Fibroblast of mammary gland (primary cell): ENCODE measurements at regions not wholly inside any gene's neighbourhood (a gene's known extent, or its start where the extent isn't known, plus 50 kb on each side); places are given as distances from the start of the nearest gene placed in this dataset.
"Not testable (repeated sequence)": the region's sequence is repeated elsewhere in the genome, so short reads cannot be mapped to it uniquely, and the experiment has no call there.

ENCODE experiments used
- DNase-seq: peaks from one replicate; pipeline ENCODE4 v3.0.0-alpha.2; 2010; ENCODE audit warnings: low read depth
- H3K4me3 ChIP-seq: 2 replicates; pipeline ENCODE4 v1.5.1; 2011; ENCODE audit warnings: low read depth, mild to moderate bottlenecking, low read length, moderate library complexity; ENCODE audit not compliant: control insufficient read depth
- CTCF ChIP-seq: conservative IDR thresholded peaks from 2 replicates; pipeline ENCODE4 v1.5.1; 2011; ENCODE audit warnings: low read depth, low read length, inconsistent platforms; ENCODE audit not compliant: control insufficient read depth, insufficient read depth

GRCh38 chr3:148551767-148552260, 145.9 kb upstream of the AGTR1 start:
- no peak overlapping the region for H3K4me3 ChIP-seq
- DNase-seq: peak; percentile 74
- TF ChIP-seq CTCF: no peak

- no peak for TF ChIP-seq CTCF
- no peak overlapping the region for H3K4me3 ChIP-seq
- no peak for DNase-seq
Observed at GRCh38 chr3:148554367-148554766, 143.3 kb upstream of the AGTR1 start.

GRCh38 chr3:148556664-148557063, 141.0 kb upstream of the AGTR1 start:
- H3K4me3 ChIP-seq: no peak overlapping the region
- TF ChIP-seq CTCF: no peak
- DNase-seq: no peak

GRCh38 chr3:148577579-148577978, 120.1 kb upstream of the AGTR1 start:
- DNase-seq, H3K4me3 ChIP-seq: not testable (repeated sequence)

- TF ChIP-seq CTCF: no peak
- DNase-seq: peak; percentile 31
- H3K4me3 ChIP-seq: no peak overlapping the region
Observed at GRCh38 chr3:148582126-148582525, 115.6 kb upstream of the AGTR1 start.

- no peak for DNase-seq
- no peak overlapping the region for H3K4me3 ChIP-seq
- TF ChIP-seq CTCF: no peak
Observed at GRCh38 chr3:148583793-148584192, 113.9 kb upstream of the AGTR1 start.

GRCh38 chr3:148584438-148584837, 113.3 kb upstream of the AGTR1 start:
- no peak overlapping the region for H3K4me3 ChIP-seq
- no peak for DNase-seq
- TF ChIP-seq CTCF: no peak
